Chondrocyte (in vitro differentiated cells): ENCODE measurements at regions not wholly inside any gene's neighbourhood (a gene's known extent, or its start where the extent isn't known, plus 50 kb on each side); places are given as distances from the start of the nearest gene placed in this dataset.

ENCODE experiments used
- DNase-seq: peaks from one replicate; pipeline ENCODE4 v3.0.0; 2021; ENCODE audit warnings: mixed read lengths, low spot score
- H3K27ac Mint-ChIP-seq: one replicate; pipeline ENCODE4 v1.8.0; 2021; ENCODE audit warnings: mild to moderate bottlenecking, moderate library complexity, mixed read lengths; ENCODE audit not compliant: unreplicated experiment
- H3K27me3 Mint-ChIP-seq: 2 replicates; pipeline ENCODE4 v1.8.0; 2021; ENCODE audit warnings: low read depth, mixed read lengths
- H3K36me3 Mint-ChIP-seq: 2 replicates; pipeline ENCODE4 v1.8.0; 2021; ENCODE audit warnings: low read depth, mixed read lengths
- H3K4me1 Mint-ChIP-seq: 2 replicates; pipeline ENCODE4 v1.8.0; 2021; ENCODE audit warnings: low read depth, mild to moderate bottlenecking, mixed read lengths
- H3K4me3 Mint-ChIP-seq: one replicate; pipeline ENCODE4 v1.8.0; 2021; ENCODE audit warnings: mild to moderate bottlenecking, moderate library complexity, mixed read lengths; ENCODE audit not compliant: unreplicated experiment
- H3K9me3 Mint-ChIP-seq: 2 replicates; pipeline ENCODE4 v1.8.0; 2021; ENCODE audit warnings: low read depth, mixed read lengths
- TF ChIP-seq, protein P1 (sequence below): fragments of 200-600 bp; sonication (generic); IDR thresholded peaks from 2 replicates; pipeline ENCODE4 v1.5.0; 2021; ENCODE audit warnings: antibody characterized with exemption, mild to moderate bottlenecking, moderate library complexity

GRCh38 chr6:98339506-98339905 lies 494.9 kb upstream of the POU3F2 start:
- TF ChIP-seq, protein P1, sequence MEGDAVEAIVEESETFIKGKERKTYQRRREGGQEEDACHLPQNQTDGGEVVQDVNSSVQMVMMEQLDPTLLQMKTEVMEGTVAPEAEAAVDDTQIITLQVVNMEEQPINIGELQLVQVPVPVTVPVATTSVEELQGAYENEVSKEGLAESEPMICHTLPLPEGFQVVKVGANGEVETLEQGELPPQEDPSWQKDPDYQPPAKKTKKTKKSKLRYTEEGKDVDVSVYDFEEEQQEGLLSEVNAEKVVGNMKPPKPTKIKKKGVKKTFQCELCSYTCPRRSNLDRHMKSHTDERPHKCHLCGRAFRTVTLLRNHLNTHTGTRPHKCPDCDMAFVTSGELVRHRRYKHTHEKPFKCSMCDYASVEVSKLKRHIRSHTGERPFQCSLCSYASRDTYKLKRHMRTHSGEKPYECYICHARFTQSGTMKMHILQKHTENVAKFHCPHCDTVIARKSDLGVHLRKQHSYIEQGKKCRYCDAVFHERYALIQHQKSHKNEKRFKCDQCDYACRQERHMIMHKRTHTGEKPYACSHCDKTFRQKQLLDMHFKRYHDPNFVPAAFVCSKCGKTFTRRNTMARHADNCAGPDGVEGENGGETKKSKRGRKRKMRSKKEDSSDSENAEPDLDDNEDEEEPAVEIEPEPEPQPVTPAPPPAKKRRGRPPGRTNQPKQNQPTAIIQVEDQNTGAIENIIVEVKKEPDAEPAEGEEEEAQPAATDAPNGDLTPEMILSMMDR: no peak
- no peaks in the 10 kb centered on the region for H3K36me3 Mint-ChIP-seq
- no peaks in the 10 kb centered on the region for H3K4me1 Mint-ChIP-seq
- no peaks in the 10 kb centered on the region for H3K9me3 Mint-ChIP-seq
- H3K27ac Mint-ChIP-seq: no peak overlapping the region
- no peak for DNase-seq
- H3K4me3 Mint-ChIP-seq: no peak overlapping the region
- peaks cover 7% of the 10 kb centered on the region for H3K27me3 Mint-ChIP-seq

DNA sequence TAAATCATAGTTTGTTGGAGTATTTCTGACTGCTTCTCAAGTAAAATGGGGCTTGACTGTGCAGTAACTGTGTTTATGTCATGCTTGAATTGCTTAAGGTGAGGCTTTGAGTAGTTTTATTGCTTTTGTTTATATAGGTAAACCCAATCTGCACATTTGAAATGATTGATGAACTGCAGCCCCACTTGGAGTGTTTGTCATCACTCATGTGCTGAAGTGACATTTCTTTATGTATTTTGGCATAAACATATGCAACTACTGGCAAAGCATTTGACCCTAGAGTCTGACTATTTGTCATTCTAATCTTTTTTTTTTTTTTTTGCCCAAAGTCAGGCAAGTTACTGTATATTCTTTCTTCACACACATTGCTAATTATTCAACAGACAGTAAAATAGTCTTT lies 491.4 kb upstream of the POU3F2 start:
- Mint-ChIP-seq H3K36me3 (no peaks in the 10 kb centered on the region), H3K4me3 (no peak overlapping the region), H3K27ac (no peak overlapping the region), H3K9me3 (no peaks in the 10 kb centered on the region), H3K4me1 (no peaks in the 10 kb centered on the region), H3K27me3 (peaks cover 5% of the 10 kb centered on the region)
- DNase-seq: no peak
- TF ChIP-seq, protein P1: no peak

DNA sequence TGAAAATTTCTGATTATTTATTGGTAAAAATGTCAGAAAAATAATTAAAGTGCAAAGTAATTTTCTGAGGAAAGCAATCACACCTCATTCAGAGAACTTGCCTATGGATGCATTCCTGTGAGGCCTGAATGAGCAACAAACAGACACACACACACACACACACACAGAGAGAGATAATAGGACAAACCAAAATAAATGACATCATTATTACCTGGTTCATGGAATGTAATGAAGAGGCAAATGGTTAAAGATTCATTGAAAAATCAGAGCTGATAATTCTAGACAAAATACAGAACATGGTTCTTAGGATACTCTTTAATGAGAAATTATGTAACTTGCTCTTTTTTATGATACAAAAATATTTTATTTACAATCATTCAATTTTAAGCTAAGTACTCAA lies 490.6 kb upstream of the POU3F2 start:
- Mint-ChIP-seq H3K4me1 (no peaks in the 10 kb centered on the region), H3K9me3 (no peaks in the 10 kb centered on the region), H3K36me3 (no peaks in the 10 kb centered on the region), H3K27me3 (peaks cover 3% of the 10 kb centered on the region), H3K27ac (no peak overlapping the region), H3K4me3 (no peak overlapping the region)
- TF ChIP-seq, protein P1: no peak
- DNase-seq: no peak

- H3K4me3 Mint-ChIP-seq: no peak overlapping the region
- H3K27ac Mint-ChIP-seq: no peak overlapping the region
- no peaks in the 10 kb centered on the region for H3K9me3 Mint-ChIP-seq
- H3K27me3 Mint-ChIP-seq: no peaks in the 10 kb centered on the region
- no peaks in the 10 kb centered on the region for H3K4me1 Mint-ChIP-seq
- no peaks in the 10 kb centered on the region for H3K36me3 Mint-ChIP-seq
- no peak for DNase-seq
- TF ChIP-seq, protein P1: no peak
These were observed 482.0 kb upstream of the POU3F2 start for GRCh38 chr6:98352348-98352747.

DNA sequence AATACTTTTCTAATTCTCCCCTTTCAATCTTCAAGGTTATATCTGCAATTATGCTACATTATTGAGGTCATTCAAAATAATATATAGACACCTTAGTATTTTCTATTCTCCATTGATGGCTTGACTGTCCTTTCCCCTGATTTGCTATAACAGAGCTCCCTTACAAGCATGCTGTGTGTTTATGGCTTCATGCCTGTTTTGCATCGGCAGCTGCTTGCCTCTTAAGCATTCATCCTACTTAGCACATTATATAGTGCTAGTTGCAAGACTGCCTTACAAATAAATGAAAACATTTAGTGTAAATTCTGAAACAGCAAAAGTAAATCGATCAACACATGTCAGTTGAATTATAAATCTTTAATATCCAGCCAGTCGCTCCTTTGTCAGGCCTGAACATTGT lies 476.2 kb upstream of the POU3F2 start:
- no peak for DNase-seq
- Mint-ChIP-seq H3K4me1 (no peaks in the 10 kb centered on the region), H3K27me3 (peaks cover 10% of the 10 kb centered on the region), H3K4me3 (no peak overlapping the region), H3K27ac (no peak overlapping the region), H3K9me3 (no peaks in the 10 kb centered on the region), H3K36me3 (no peaks in the 10 kb centered on the region)
- TF ChIP-seq, protein P1: no peak
